ENCODE measurements at regions not wholly inside any gene's neighbourhood (a gene's known extent, or its start where the extent isn't known, plus 50 kb on each side); places are given as distances from the start of the nearest gene placed in this dataset.

- TF ChIP-seq CTCF (IDR thresholded peaks at IDR 0.05) (no peak), POLR2A (IDR thresholded peaks at IDR 0.05) (no peak)
Observed at GRCh38 chr6:145254649-145255401, 480.5 kb downstream of the EPM2A start.
